ENCODE measurements at regions not wholly inside any gene's neighbourhood (a gene's known extent, or its start where the extent isn't known, plus 50 kb on each side); places are given as distances from the start of the nearest gene placed in this dataset.

DNA sequence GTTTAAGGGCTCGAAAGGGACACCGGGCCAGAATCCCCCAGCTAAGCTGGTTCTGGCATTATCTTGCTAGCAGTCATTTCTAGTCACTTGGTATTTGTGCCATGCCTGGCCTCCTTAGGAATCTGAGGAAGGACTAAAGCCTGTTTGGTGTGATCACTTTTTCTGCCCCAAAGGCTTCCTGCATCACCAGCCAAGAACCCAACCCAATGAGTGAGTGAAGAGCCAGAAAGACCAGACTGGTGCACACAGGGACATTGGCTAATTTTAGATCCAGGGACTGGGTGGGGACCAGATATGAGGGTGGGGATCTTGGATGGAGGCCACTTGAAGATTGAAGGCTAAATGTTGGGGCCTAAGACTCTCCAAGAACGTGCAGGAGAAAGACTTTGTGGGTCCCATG is 411.9 kb upstream of the TNP1 start:
- DNase-seq = peak; percentile 7 to 18
- TF ChIP-seq GATA1 (IDR thresholded peaks at IDR 0.05; ENCODE audit: low read depth, low read length) (no peak), POLR2A (IDR thresholded peaks at IDR 0.05; ENCODE audit: low read length) (no peak)

DNA sequence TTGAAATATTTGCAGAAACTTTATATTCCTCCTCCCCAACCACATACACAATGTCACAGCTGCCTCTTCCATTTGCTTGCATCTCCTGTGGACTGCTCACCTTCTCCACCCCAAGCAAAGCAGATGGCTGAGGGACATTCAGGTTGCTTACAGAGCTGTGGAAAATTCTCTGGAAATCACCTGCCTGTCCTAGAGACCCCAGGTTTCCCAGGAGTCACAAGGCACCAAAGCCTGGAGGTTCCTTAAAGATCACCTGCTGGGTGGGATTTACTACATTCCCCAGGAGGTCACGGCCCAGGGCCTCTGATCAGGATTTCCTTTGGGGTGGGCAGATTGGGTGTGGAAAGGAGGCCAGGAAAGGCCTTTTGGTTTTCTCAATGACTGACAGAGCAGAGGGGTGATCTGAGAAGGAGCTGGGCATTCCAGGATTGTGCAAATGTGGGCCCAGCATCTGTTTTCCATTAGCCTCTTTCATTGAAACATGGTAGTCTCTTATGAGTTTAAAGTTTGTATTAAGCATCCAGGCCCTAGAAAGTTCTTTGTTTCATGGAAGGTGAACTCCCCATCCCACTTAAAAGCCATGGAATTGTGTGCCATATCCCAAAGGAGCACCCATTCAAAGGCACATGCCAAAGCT is 410.7 kb upstream of the TNP1 start:
- no peak for DNase-seq
- TF ChIP-seq POLR2A (IDR thresholded peaks at IDR 0.05; ENCODE audit: low read length) (no peak), GATA1 (IDR thresholded peaks at IDR 0.05; ENCODE audit: low read depth, low read length) (no peak)

GRCh38 chr2:217269701-217270484 is 410.0 kb upstream of the TNP1 start:
- TF ChIP-seq GATA1 (IDR thresholded peaks at IDR 0.05; ENCODE audit: low read depth, low read length) = no peak
- no peak for TF ChIP-seq POLR2A (IDR thresholded peaks at IDR 0.05; ENCODE audit: low read length)
- no peak for DNase-seq

DNA sequence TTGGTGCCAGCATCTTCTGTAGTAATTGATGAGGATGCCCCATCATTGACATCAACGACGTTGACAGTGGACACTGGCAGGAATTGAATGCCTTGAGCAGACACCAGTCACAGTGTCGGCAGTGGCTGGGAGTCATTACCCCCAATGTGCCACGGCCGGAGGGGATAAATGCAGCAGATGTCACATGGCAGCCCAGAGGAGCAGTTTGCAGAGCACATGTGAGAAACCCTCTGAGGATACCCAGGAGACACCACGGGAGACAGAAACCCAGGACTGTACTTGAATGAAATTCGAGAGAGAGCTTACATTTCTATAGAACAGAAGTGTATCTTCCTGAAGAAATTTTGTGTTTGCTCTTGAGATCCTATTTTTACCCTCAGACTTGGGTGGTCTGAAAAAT is 409.1 kb upstream of the TNP1 start:
- TF ChIP-seq POLR2A (IDR thresholded peaks at IDR 0.05; ENCODE audit: low read length) (no peak), GATA1 (IDR thresholded peaks at IDR 0.05; ENCODE audit: low read depth, low read length) (no peak)
- no peak for DNase-seq

DNA sequence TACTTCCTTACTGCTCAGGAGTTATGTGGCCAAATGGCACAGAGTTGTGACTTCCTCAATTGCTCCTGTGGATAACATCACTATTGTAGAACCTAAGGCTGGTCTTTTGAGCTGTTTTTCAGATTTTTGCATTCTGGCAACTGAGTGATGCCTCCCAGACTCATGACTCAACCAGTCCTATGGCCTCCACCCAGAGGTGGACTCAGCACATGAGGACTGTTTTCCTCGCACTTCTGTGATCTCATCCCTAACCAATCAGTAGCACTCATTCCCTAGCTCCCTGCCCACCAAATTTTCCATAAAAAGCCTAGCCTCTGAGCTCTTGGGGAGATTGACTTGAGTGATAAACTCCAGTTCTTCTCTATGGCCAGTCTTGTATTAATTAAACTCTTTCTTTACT is 407.9 kb upstream of the TNP1 start:
- no peak for TF ChIP-seq GATA1 (IDR thresholded peaks at IDR 0.05; ENCODE audit: low read depth, low read length)
- no peak for DNase-seq

DNA sequence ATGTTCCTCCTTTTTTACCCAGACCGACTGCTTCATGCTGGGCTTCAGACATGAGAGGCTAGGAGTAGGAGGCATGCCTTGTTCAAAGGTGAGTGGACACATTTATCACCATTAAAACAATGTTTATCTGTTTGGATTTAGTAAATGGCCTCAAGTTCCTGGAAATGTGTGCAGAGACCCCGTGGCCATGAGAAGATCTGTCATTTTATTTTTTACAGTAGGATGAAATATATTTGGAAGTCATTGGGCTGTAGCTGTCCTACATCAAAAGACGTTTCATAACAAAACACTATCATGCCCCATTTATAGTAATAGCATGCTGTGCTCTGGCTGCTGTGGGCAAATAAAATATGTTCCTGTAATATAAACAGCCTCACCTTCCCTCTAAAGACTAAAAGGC is 403.9 kb upstream of the TNP1 start:
- no peak for DNase-seq
- TF ChIP-seq GATA1 (IDR thresholded peaks at IDR 0.05; ENCODE audit: low read depth, low read length) = no peak
- no peak for TF ChIP-seq POLR2A (IDR thresholded peaks at IDR 0.05; ENCODE audit: low read length)

GRCh38 chr2:217262911-217263310 is 403.0 kb upstream of the TNP1 start:
- TF ChIP-seq GATA1 (IDR thresholded peaks at IDR 0.05; ENCODE audit: low read depth, low read length) (no peak), POLR2A (IDR thresholded peaks at IDR 0.05; ENCODE audit: low read length) (no peak)
- DNase-seq = no peak

DNA sequence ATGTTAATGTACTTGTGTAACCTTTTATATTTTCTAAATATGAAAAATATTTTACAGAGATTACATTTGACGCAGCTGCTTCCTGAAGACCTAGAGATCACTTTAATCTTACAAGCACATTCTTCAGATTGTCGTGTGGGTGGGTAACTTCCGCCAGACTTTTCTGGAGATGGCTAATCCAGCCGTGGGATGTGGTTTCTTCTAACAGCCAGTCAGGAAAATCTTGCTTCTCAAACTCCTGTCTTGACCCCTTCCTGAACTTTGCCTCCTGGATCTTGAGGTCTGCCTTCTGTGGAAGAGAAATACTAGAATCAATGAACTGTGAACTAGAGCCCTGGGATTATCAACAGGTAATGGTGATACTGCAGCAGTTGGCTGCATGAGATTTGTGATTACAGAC is 401.6 kb upstream of the TNP1 start:
- DNase-seq = no peak

GRCh38 chr2:217260441-217261115 is 400.7 kb upstream of the TNP1 start:
- TF ChIP-seq POLR2A (IDR thresholded peaks at IDR 0.05; ENCODE audit: low read length) (no peak), GATA1 (IDR thresholded peaks at IDR 0.05; ENCODE audit: low read depth, low read length) (no peak)
- no peak for DNase-seq

More for the DNA sequence above, 401.6 kb upstream of the TNP1 start:
- TF ChIP-seq GATA1 (IDR thresholded peaks at IDR 0.05; ENCODE audit: low read depth, low read length) (no peak), POLR2A (IDR thresholded peaks at IDR 0.05; ENCODE audit: low read length) (no peak)

GRCh38 chr2:217258170-217258569 is 398.3 kb upstream of the TNP1 start:
- DNase-seq = no peak
- no peak for TF ChIP-seq GATA1 (IDR thresholded peaks at IDR 0.05; ENCODE audit: low read depth, low read length)
- TF ChIP-seq POLR2A (IDR thresholded peaks at IDR 0.05; ENCODE audit: low read length) = no peak

GRCh38 chr2:217256251-217256650 is 396.4 kb upstream of the TNP1 start:
- DNase-seq = no peak

GRCh38 chr2:217254111-217254510 is 394.2 kb upstream of the TNP1 start:
- TF ChIP-seq POLR2A (IDR thresholded peaks at IDR 0.05; ENCODE audit: low read length) = no peak
- TF ChIP-seq GATA1 (IDR thresholded peaks at IDR 0.05; ENCODE audit: low read depth, low read length) = no peak

More at GRCh38 chr2:217256251-217256650, 396.4 kb upstream of the TNP1 start:
- TF ChIP-seq POLR2A (IDR thresholded peaks at IDR 0.05; ENCODE audit: low read length) (no peak), GATA1 (IDR thresholded peaks at IDR 0.05; ENCODE audit: low read depth, low read length) (no peak)

DNA sequence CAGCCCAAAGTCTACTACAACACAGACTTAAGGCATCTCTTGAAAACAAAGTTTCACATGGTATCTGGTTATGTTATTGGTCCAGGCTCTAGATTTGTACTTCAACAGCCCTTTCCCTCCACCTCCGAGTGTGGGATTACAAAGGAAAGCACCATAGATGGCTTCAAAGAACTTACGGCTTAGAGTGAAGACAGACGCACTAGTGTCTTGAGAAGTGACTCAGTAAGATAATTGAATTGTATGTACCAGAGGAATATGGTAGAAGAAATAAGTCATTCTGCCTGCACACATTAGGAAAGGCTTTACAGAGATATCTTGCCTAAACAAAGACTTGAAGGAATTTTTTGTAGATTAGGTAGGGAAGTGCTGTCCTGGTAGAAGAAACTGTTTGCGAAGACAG is 392.3 kb upstream of the TNP1 start:
- TF ChIP-seq POLR2A (IDR thresholded peaks at IDR 0.05; ENCODE audit: low read length) = no peak
- no peak for TF ChIP-seq GATA1 (IDR thresholded peaks at IDR 0.05; ENCODE audit: low read depth, low read length)

More at GRCh38 chr2:217254111-217254510, 394.2 kb upstream of the TNP1 start:
- no peak for DNase-seq

DNA sequence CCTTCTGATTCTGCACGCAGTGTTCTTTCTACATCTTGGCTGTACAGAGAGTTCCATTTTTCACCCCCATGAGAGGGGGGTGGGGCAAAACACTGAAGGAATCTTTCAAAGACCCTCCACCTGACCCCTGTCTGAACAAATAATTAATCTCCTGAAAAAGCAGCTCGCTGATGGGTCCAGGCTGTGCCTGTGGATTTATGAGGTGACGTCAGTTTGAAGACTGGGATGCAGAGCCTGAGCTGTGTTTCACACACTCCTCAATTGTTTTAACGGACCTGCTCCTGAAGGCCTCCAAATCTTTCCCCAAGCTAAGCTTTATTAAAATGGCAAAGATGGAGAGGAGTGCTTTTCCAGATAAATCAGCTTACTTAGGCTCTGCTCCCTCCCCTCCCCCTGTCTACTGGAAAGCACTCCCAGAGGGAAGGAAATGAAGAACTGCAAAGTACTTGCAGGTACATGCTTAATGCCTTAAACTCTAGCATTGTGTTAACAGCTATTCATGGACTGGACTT is 390.2 kb upstream of the TNP1 start:
- no peak for DNase-seq
- TF ChIP-seq POLR2A (IDR thresholded peaks at IDR 0.05; ENCODE audit: low read length) (no peak), GATA1 (IDR thresholded peaks at IDR 0.05; ENCODE audit: low read depth, low read length) (no peak)

More for the DNA sequence above, 392.3 kb upstream of the TNP1 start:
- no peak for DNase-seq
